ENCODE measurements at regions not wholly inside any gene's neighbourhood (a gene's known extent, or its start where the extent isn't known, plus 50 kb on each side); places are given as distances from the start of the nearest gene placed in this dataset.

GRCh38 chr3:107106316-107106715 is 270.9 kb upstream of the CCDC54 start (continued):
- no peak for TF ChIP-seq ZFP30 (CRISPR knock-in tag; IDR thresholded peaks at IDR 0.05)
- no peak for TF ChIP-seq GLIS3 (CRISPR knock-in tag; IDR thresholded peaks at IDR 0.05)
- TF ChIP-seq ZNF565 (CRISPR knock-in tag; conservative IDR thresholded peaks at IDR 0.05; ENCODE audit: low read depth) = no peak
- no peak for TF ChIP-seq TOX (CRISPR knock-in tag; IDR thresholded peaks at IDR 0.05; ENCODE audit: borderline replicate concordance)
- TF ChIP-seq ESRRG (CRISPR knock-in tag; IDR thresholded peaks at IDR 0.05) = no peak
- no peak for TF ChIP-seq PATZ1 (CRISPR knock-in tag; IDR thresholded peaks at IDR 0.05; ENCODE audit: borderline replicate concordance)

- no peak for ATAC-seq
- TF ChIP-seq ZNF70 (CRISPR knock-in tag; IDR thresholded peaks at IDR 0.05) = no peak
- TF ChIP-seq ZNF565 (CRISPR knock-in tag; conservative IDR thresholded peaks at IDR 0.05; ENCODE audit: low read depth) = no peak
- no peak for TF ChIP-seq OSR1 (CRISPR knock-in tag; IDR thresholded peaks at IDR 0.05)
- no peak for TF ChIP-seq ESRRG (CRISPR knock-in tag; IDR thresholded peaks at IDR 0.05)
- no peak for TF ChIP-seq ZNF8 (CRISPR knock-in tag; IDR thresholded peaks at IDR 0.05)
- TF ChIP-seq, protein P1, sequence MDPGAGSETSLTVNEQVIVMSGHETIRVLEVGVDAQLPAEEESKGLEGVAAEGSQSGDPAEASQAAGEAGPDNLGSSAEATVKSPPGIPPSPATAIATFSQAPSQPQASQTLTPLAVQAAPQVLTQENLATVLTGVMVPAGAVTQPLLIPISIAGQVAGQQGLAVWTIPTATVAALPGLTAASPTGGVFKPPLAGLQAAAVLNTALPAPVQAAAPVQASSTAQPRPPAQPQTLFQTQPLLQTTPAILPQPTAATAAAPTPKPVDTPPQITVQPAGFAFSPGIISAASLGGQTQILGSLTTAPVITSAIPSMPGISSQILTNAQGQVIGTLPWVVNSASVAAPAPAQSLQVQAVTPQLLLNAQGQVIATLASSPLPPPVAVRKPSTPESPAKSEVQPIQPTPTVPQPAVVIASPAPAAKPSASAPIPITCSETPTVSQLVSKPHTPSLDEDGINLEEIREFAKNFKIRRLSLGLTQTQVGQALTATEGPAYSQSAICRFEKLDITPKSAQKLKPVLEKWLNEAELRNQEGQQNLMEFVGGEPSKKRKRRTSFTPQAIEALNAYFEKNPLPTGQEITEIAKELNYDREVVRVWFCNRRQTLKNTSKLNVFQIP (CRISPR knock-in tag; IDR thresholded peaks at IDR 0.05; ENCODE audit: borderline replicate concordance, low read depth) = no peak
- TF ChIP-seq ZFP3 (CRISPR knock-in tag; IDR thresholded peaks at IDR 0.05) = no peak
- no peak for TF ChIP-seq TCF4 (CRISPR knock-in tag; IDR thresholded peaks at IDR 0.05; ENCODE audit: borderline replicate concordance)
- no peak for TF ChIP-seq TOX (CRISPR knock-in tag; IDR thresholded peaks at IDR 0.05; ENCODE audit: borderline replicate concordance)
- TF ChIP-seq ZC3H10 (CRISPR knock-in tag; IDR thresholded peaks at IDR 0.05) = no peak
- no peak for TF ChIP-seq CREB5 (CRISPR knock-in tag; IDR thresholded peaks at IDR 0.05; ENCODE audit: low read depth)
- no peak for TF ChIP-seq TSHZ2 (CRISPR knock-in tag; IDR thresholded peaks at IDR 0.05)
- no peak for TF ChIP-seq CSDC2 (CRISPR knock-in tag; IDR thresholded peaks at IDR 0.05)
- no peak for TF ChIP-seq ZFP30 (CRISPR knock-in tag; IDR thresholded peaks at IDR 0.05)
- TF ChIP-seq PPARA (CRISPR knock-in tag; IDR thresholded peaks at IDR 0.05; ENCODE audit: borderline replicate concordance) = no peak
- TF ChIP-seq SNAI2 (CRISPR knock-in tag; IDR thresholded peaks at IDR 0.05) = no peak
- TF ChIP-seq CSRNP3 (CRISPR knock-in tag; IDR thresholded peaks at IDR 0.05) = no peak
- no peak for TF ChIP-seq ARNTL (CRISPR knock-in tag; IDR thresholded peaks at IDR 0.05; ENCODE audit: borderline replicate concordance, low read depth)
- TF ChIP-seq BACH2 (CRISPR knock-in tag; IDR thresholded peaks at IDR 0.05; ENCODE audit: borderline replicate concordance) = no peak
These were observed 270.3 kb upstream of the CCDC54 start for GRCh38 chr3:107106907-107107306.

DNA sequence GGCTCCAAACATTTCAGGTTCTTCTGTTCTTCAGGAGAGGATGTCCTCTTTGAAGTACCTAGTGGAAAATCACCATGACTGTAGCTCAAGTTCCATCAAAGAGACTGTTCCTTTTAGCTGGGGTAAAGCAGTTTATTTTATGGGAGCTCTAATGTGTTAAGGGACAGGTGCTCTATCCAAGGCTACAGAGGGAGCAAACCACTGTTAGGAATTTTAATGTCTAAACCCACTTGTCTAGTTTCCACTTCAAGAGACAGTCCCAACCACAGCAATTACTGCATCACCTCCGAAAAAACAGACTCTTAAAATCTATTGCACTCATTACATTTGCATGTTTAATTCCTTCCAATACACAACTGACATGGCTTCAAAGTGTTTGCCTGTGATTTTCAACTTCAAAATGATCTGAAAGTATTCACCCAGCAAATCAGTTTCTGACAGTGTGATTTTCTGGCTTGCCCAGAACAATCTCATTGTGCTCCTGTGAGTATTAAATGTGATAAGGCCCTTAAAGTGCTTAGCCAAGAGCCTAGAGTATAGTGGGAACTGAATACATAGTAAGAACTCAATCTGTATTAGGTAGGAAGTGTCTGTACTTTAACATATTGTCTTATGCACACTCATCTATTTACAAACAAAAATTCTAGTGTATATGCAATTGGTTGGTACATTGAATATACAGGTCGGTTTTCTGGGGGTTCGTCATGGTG is 266.5 kb upstream of the CCDC54 start:
- ATAC-seq = no peak
- TF ChIP-seq TOX (CRISPR knock-in tag; IDR thresholded peaks at IDR 0.05; ENCODE audit: borderline replicate concordance) = no peak
- no peak for TF ChIP-seq ZNF8 (CRISPR knock-in tag; IDR thresholded peaks at IDR 0.05)
- TF ChIP-seq ZFP3 (CRISPR knock-in tag; IDR thresholded peaks at IDR 0.05) = no peak
- TF ChIP-seq, protein P1 (CRISPR knock-in tag; IDR thresholded peaks at IDR 0.05; ENCODE audit: borderline replicate concordance, low read depth) = no peak
- no peak for TF ChIP-seq ARNTL (CRISPR knock-in tag; IDR thresholded peaks at IDR 0.05; ENCODE audit: borderline replicate concordance, low read depth)
- no peak for TF ChIP-seq CSRNP3 (CRISPR knock-in tag; IDR thresholded peaks at IDR 0.05)
- no peak for TF ChIP-seq CREB5 (CRISPR knock-in tag; IDR thresholded peaks at IDR 0.05; ENCODE audit: low read depth)
- no peak for TF ChIP-seq SNAI2 (CRISPR knock-in tag; IDR thresholded peaks at IDR 0.05)

All from SK-N-SH treated with all-trans-retinoic acid at 6 μM for 48 hours (cell line).